ENCODE measurements at regions not wholly inside any gene's neighbourhood (a gene's known extent, or its start where the extent isn't known, plus 50 kb on each side); places are given as distances from the start of the nearest gene placed in this dataset.
A peak's percentile ranks its signal among the peaks of the same experiment; 100 is the strongest.

GRCh38 chr13:65011378-65011777 is 2218.8 kb downstream of the PCDH9 start:
- Histone ChIP-seq H3K4me3 (no peak overlapping the region), H3K27ac (no peak overlapping the region), H3K27me3 (no peaks in the 10 kb centered on the region), H3K36me3 (no peaks in the 10 kb centered on the region), H3K9me3 (ENCODE audit: low read depth) (no peaks in the 10 kb centered on the region), H3K4me1 (ENCODE audit: low read depth) (no peaks in the 10 kb centered on the region)
- no peak for TF ChIP-seq CTCF (IDR thresholded peaks at IDR 0.05; ENCODE audit: low read depth, low read length)
- peak in 1 of 2 donors; percentile 1 for DNase-seq (ENCODE audit: low read depth in 1 of 2, low spot score in 1 of 2)

- no peak for TF ChIP-seq CTCF (IDR thresholded peaks at IDR 0.05; ENCODE audit: low read depth, low read length)
- Histone ChIP-seq H3K4me1 (ENCODE audit: low read depth) (no peaks in the 10 kb centered on the region), H3K4me3 (no peak overlapping the region), H3K9me3 (ENCODE audit: low read depth) (no peaks in the 10 kb centered on the region), H3K27ac (no peak overlapping the region), H3K36me3 (no peaks in the 10 kb centered on the region), H3K27me3 (no peaks in the 10 kb centered on the region)
- DNase-seq (ENCODE audit: low read depth in 1 of 2, low spot score in 1 of 2): no peak
Observed at GRCh38 chr13:64997438-64997837, 2232.7 kb downstream of the PCDH9 start.

GRCh38 chr13:64993514-64994164 is 2236.5 kb downstream of the PCDH9 start:
- no peak for TF ChIP-seq CTCF (IDR thresholded peaks at IDR 0.05; ENCODE audit: low read depth, low read length)
- Histone ChIP-seq H3K36me3 (no peaks in the 10 kb centered on the region), H3K4me1 (ENCODE audit: low read depth) (no peaks in the 10 kb centered on the region), H3K9me3 (ENCODE audit: low read depth) (no peaks in the 10 kb centered on the region), H3K27me3 (no peaks in the 10 kb centered on the region), H3K27ac (no peak overlapping the region), H3K4me3 (no peak overlapping the region)
- no peak for DNase-seq (ENCODE audit: low read depth in 1 of 2, low spot score in 1 of 2)

GRCh38 chr13:64992314-64992713 is 2237.8 kb downstream of the PCDH9 start:
- H3K9me3 ChIP-seq (ENCODE audit: low read depth): no peaks in the 10 kb centered on the region

GRCh38 chr13:64985075-64985474 is 2245.1 kb downstream of the PCDH9 start:
- no peak for DNase-seq (ENCODE audit: low read depth in 1 of 2, low spot score in 1 of 2)
- no peak overlapping the region for H3K27ac ChIP-seq
- no peak overlapping the region for H3K4me3 ChIP-seq
- no peaks in the 10 kb centered on the region for H3K27me3 ChIP-seq
- no peaks in the 10 kb centered on the region for H3K4me1 ChIP-seq (ENCODE audit: low read depth)
- no peaks in the 10 kb centered on the region for H3K9me3 ChIP-seq (ENCODE audit: low read depth)
- H3K36me3 ChIP-seq: no peaks in the 10 kb centered on the region
- TF ChIP-seq CTCF (IDR thresholded peaks at IDR 0.05; ENCODE audit: low read depth, low read length): no peak

More at GRCh38 chr13:64992314-64992713, 2237.8 kb downstream of the PCDH9 start:
- Histone ChIP-seq H3K27ac (no peak overlapping the region), H3K4me1 (ENCODE audit: low read depth) (no peaks in the 10 kb centered on the region), H3K27me3 (no peaks in the 10 kb centered on the region), H3K36me3 (no peaks in the 10 kb centered on the region), H3K4me3 (no peak overlapping the region)
- no peak for DNase-seq (ENCODE audit: low read depth in 1 of 2, low spot score in 1 of 2)
- no peak for TF ChIP-seq CTCF (IDR thresholded peaks at IDR 0.05; ENCODE audit: low read depth, low read length)
